ENCODE measurements at regions not wholly inside any gene's neighbourhood (a gene's known extent, or its start where the extent isn't known, plus 50 kb on each side); places are given as distances from the start of the nearest gene placed in this dataset.

DNA sequence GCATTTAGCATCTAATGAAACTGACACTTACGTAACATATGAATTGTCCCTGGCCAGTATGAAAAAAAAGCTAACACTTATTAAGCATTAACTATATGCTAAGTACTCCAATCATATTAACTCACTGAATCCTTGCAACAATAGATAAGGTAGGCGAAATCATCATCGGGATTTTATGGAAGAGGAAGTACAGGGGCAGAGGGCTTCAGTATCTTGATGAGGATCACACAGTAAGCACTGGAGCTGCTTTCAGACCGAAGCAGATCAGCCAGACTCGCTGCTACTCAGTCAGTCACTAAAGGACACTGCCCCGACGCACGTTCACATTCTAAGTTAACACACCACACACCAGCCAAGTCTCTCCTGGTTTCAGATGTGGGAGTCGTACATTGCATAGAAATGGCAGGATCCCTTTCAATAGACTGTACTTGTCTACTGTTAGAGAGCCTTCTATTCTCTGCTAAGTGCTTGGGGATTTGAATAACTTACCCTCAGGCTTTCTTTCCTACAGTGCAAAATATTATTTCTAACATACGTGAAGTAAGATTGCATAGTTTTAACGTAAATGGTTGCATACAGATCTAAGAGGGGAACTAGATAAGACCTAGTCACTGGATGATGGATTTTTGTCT is 540.2 kb upstream of the TENM3 start:
- no peak for DNase-seq (ENCODE audit: low read depth)
- H3K4me3 ChIP-seq (ENCODE audit: low read depth, low read length): no peak overlapping the region
- TF ChIP-seq, protein P1, sequence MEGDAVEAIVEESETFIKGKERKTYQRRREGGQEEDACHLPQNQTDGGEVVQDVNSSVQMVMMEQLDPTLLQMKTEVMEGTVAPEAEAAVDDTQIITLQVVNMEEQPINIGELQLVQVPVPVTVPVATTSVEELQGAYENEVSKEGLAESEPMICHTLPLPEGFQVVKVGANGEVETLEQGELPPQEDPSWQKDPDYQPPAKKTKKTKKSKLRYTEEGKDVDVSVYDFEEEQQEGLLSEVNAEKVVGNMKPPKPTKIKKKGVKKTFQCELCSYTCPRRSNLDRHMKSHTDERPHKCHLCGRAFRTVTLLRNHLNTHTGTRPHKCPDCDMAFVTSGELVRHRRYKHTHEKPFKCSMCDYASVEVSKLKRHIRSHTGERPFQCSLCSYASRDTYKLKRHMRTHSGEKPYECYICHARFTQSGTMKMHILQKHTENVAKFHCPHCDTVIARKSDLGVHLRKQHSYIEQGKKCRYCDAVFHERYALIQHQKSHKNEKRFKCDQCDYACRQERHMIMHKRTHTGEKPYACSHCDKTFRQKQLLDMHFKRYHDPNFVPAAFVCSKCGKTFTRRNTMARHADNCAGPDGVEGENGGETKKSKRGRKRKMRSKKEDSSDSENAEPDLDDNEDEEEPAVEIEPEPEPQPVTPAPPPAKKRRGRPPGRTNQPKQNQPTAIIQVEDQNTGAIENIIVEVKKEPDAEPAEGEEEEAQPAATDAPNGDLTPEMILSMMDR (conservative IDR thresholded peaks at IDR 0.05; ENCODE audit: low read depth, low read length): no peak

DNA sequence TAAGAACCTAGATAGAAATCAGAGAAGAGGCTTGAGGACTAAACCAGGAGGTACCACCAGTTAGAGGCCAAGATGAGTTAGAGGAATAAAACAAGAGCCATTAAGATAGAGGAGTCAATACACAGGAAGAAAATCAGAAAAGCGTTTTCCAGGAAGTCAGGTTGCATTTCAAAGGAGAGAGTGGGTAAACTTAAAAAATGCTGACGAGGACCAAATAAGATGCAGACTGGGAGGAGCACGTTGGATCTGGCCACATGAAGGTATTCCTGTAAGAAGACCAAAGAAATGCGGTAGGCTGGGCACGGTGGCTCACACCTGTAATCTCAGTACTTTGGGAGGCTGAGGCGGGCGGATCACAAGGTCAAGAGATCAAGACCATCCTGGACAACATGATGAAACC is 533.1 kb upstream of the TENM3 start:
- TF ChIP-seq, protein P1 (conservative IDR thresholded peaks at IDR 0.05; ENCODE audit: low read depth, low read length): no peak
- DNase-seq (ENCODE audit: low read depth): no peak
- no peak overlapping the region for H3K4me3 ChIP-seq (ENCODE audit: low read depth, low read length)

DNA sequence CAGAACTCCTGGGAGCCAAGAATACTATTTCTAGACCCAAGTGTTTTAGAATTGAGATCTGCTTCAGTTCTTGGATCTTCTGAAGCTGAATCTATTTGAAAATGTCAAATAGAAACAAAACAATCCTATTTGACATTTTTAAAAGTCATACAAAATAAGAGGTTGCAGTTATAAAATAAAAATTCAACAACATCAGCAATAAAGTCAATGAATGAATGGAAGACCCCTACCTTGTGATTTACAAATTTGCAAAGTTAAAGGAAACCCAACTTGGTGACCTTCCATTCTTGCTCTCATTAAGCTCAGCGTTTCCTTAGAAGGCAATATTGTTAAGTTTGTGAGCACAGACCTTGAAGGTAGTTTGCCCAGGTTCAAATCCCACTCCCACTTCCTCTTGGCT is 531.8 kb upstream of the TENM3 start:
- no peak for DNase-seq (ENCODE audit: low read depth)
- H3K4me3 ChIP-seq (ENCODE audit: low read depth, low read length): no peak overlapping the region
- TF ChIP-seq, protein P1 (conservative IDR thresholded peaks at IDR 0.05; ENCODE audit: low read depth, low read length): no peak

DNA sequence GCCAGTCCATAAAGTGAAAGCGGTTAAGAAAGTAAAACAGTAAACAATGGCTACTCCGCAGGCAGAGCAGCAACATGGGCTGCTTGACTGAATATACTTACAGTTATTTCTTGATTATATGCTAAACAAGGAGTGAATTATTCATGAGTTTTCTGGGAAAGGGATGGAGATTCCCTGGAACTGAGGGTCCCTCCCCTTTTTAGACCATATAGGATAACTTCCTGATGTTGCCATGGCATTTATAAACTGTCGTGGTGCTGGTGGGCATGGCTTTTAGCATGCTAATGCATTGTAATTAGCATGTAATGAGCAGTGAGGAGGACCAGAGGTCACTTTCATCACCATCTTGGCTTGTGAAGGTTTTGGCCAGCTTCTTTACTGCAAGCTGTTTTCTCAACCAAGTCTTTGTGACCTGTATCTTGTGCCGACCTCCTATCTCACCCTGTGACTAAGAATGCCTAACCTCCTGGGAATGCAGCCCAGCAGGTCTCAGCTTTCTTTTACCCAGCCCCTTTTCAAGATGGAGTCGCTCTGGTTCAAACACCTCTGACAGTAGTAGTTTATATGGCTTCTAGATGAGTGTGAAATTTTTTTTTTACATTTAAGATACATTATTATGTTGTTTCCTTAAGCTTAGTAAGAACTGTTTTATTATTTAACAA is 514.8 kb upstream of the TENM3 start:
- no peak for DNase-seq (ENCODE audit: low read depth)
- no peak overlapping the region for H3K4me3 ChIP-seq (ENCODE audit: low read depth, low read length)

DNA sequence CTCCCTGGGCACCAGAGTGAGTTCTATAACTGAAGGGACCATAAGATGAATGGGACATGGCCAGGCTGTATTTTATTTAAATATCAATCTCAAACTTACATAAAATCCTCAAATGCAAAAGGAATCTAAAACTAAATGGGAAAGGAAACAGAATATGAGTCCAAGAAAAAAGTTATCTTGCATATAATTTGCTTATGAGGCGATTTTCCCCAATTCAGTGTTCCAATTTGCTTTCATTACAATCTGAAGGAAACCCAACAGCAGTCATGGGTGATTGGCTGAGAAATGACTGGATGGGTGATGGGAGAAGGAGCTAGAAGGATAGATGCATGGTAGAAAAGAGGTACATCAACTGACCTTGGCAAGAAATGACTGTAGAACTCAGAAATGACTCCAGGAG is 511.3 kb upstream of the TENM3 start:
- TF ChIP-seq, protein P1 (conservative IDR thresholded peaks at IDR 0.05; ENCODE audit: low read depth, low read length): no peak
- DNase-seq (ENCODE audit: low read depth): no peak
- no peak overlapping the region for H3K4me3 ChIP-seq (ENCODE audit: low read depth, low read length)

More for the DNA sequence above, 514.8 kb upstream of the TENM3 start:
- TF ChIP-seq, protein P1 (conservative IDR thresholded peaks at IDR 0.05; ENCODE audit: low read depth, low read length): no peak

DNA sequence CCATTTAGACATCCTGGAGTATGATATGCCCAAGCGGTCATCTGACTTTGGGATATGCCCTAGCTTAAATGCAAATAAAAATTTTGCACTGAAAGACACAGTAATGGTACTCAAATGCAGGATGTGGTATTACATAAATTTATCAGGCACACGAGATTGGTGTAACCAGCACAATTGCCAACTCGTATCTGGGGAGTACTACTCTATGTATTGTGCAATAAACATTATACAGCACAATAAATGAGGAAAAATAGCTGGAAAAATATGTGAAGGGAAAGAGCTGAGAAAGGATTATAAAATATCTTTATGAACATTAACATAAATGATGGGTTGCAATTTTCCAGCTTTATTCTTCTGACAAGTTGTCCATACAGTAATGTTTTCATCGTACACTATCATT is 505.5 kb upstream of the TENM3 start:
- no peak for DNase-seq (ENCODE audit: low read depth)
- H3K4me3 ChIP-seq (ENCODE audit: low read depth, low read length): no peak overlapping the region
- TF ChIP-seq, protein P1 (conservative IDR thresholded peaks at IDR 0.05; ENCODE audit: low read depth, low read length): no peak

DNA sequence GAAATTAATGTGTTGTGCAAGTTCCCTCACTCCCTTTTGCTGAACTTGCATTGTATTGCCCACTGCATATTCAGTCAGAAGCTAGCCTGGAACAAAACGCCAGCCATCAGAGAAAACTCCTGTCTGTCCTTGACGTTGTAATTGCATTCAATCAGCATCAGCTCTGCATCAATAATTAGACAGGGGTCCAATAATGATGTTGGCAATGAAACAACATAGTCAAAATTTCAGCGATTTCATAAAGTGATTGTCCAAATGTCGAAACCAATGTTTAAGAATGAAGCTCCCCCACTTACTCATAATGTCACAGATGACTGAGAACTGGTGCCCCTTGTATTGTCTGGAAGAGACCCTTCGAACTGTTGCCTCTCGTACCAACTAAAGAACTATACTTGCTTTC is 504.2 kb upstream of the TENM3 start:
- no peak overlapping the region for H3K4me3 ChIP-seq (ENCODE audit: low read depth, low read length)
- DNase-seq (ENCODE audit: low read depth): no peak
- TF ChIP-seq, protein P1 (conservative IDR thresholded peaks at IDR 0.05; ENCODE audit: low read depth, low read length): no peak

All from epithelial cell of proximal tubule (primary cell).